Midbrain (tissue), 1 donor: ENCODE measurements at regions not wholly inside any gene's neighbourhood (a gene's known extent, or its start where the extent isn't known, plus 50 kb on each side); places are given as distances from the start of the nearest gene placed in this dataset.

Experiments used
- DNase-seq: peaks from one replicate; lab custom pipeline; 2025; lab: John Stamatoyannopoulos, UW

- no peak for DNase-seq
These were observed 184.2 kb downstream of the DHX35 start for GRCh38 chr20:39146394-39146793.

- no peak for DNase-seq
These were observed 183.8 kb downstream of the DHX35 start for GRCh38 chr20:39145921-39146320.

GRCh38 chr20:39144757-39145156, 182.6 kb downstream of the DHX35 start:
- DNase-seq = no peak

GRCh38 chr20:39142407-39143096, 180.4 kb downstream of the DHX35 start:
- no peak for DNase-seq

DNA sequence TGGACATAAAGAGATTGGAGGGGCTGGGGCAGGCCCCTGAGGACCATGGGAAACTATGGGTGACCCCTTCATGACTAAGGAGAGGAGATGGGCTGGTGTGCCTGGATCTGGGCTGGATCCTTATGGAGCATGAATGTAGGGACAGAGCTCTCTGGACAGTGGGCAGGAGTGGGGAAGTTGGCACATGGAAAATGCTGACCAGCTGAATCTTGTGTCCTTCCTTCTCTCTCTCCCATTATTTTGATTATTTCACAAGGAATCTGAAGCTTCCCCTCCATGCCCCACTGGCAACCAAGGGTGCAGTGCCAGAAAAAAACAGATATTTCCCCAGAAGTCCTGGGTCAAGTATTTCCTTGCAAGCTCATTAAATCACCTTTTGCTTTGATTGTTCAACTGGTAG, 175.2 kb downstream of the DHX35 start:
- no peak for DNase-seq

DNA sequence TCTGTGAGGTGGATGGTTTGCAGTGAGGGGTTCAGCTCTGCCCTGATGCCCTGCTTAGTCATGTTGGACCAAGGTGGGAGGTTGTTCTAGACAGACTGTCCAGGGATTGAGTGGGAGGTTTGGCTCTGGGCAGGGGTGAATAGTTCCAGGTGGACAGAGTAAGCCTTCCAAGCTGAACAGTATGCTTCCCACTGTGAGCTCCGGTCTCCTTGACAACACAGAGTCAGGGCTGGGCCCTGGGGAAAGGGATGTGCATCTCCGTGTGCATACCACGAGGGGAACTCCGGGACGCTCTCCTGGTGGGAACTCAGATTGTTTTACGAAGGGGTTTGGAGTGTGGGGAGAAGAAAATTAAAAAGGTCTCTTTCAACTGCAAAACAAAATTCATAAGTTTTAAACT, 174.7 kb downstream of the DHX35 start:
- DNase-seq = no peak

DNA sequence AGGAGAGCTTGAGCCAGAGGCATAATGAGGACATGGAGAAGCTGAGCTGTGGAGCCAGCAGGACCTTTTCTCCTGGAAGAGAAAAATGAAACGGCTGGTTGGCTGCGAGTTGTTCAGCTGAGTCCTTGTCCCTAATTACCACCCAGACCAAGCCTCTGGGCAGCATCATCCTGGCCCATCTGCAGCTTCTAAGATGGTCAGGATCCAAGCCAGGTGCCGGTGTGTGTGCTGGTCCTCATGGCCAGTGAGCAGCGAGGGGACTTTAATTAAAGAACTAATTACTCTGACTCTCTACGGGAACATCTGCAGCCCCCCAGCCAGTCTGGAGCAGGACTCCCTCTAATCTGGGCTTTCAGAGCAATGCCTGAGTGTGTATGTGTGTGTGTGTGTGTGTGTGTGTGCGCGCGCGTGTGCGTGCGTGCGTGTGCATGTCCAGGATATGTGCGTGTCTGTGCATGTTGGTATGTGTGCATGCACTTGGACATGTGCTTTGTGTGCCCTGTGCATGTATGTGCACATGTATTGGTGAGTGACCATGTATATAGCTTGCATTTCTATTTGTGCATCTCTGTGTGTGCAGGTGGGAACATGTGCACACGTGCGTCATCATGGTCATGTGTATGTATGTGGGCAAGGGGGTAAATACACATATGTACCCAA, 173.9 kb downstream of the DHX35 start:
- no peak for DNase-seq

DNA sequence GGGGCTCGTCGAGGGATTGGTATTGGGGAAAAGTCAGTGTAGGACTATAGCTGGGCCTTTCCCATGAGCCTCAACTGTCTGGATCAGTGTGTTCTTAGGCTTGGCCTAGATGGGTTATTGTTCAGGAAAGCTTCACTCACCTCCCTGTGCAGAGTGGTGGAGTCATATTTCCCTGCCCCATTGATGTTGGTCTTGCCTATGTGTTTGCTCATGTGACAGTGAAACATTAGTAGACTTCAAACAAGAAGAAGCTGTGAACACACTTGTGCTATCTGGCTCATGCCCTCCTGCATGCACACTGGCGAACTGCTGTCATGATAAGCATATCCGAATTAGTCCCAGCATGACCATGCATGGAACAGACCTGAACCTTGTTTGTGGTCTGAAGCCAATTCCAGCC, 171.1 kb downstream of the DHX35 start:
- no peak for DNase-seq

GRCh38 chr20:39132511-39132910, 170.4 kb downstream of the DHX35 start:
- DNase-seq = no peak

DNA sequence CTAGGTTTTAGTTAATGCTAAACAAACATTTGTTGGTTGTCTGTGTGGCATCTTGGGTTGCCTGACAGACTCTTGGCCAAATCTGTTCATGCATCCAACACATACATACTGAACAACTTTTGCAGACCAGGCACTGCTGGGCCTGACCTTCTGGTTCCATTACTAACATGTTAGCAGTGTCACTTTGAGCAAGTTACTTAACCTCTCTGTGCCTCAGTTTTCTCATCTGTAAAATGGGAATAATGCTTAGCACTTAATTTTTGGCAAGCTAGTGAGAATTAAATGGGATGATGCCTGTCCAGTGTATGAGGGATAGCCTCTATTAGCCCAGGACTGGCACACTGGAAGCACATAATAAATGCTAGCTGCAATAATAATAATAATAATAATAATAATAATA, 169.9 kb downstream of the DHX35 start:
- DNase-seq = no peak

DNA sequence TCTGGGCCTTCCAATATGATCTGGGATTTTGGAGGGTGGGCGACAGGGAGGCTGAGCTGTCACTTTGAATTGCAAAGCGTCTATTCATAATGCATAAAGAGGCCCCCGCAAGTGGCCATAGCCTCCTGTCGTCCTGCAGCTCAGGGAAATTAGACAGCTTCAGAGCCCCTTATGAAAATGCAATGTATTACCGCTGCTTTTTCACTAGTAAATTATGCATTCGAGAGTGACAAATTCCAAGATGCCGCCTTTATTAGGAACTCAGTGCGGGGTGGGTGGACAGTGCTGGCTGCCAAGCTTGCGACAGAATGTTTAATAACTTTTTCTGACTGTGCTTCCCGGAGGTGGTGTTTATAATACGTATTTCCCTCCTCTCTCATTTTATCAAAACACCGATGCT, 168.5 kb downstream of the DHX35 start:
- DNase-seq = no peak

DNA sequence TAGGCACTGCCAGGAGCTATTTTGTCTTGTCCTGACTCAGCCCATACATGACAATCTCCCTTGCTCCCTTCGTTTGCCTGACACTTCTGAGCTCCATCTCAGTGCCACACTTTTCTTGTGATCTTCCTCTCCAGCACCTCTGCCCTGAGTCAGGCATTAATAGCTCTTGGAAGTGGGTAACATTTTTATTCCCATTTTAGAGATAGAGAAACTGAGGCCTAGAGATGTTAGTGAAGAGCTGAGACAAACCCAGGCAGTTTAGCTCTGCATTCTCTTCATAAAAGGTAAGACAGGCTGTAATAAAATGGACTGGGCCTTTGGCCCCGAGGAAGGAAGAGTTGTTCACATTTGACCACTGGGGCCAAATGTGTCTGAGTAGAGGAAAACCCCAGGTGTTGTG, 167.4 kb downstream of the DHX35 start:
- no peak for DNase-seq

DNA sequence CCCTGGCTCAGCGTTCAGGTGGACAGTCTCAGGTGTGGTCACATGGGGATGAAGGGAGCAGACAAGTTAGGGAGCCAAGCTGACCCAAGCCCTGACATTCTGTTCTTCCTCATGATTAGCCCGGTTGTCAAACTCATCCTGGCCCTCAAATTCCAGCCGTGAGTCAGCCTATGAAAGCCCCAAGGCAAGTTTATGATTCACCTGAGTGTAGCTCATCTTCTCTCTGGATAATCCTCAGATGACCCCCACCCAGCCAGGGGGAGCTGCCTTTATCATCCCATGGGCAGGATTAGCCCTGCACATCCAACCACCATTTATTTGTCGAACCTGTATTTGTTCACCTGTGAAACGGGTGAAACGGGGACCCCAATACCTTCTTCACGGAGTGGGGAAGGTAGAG, 161.9 kb downstream of the DHX35 start:
- no peak for DNase-seq

DNA sequence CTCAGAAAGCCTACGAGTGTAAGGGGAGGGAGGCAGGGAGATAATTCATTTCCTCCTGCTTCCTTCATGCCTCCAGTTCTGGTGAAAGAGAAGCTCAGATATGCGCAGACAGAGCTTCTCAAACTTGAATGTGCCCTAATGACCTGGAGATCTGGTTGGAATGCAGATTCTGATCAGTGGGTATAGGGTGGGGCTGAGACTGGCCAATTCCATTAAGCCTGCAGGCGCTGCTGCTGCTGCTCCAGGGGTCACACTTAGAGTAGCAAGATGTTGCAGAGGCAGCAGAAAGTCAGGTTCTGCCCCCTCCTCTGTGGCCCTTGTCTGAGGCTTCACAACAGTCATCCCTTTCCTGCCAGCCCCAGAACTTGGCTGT, 161.0 kb downstream of the DHX35 start:
- DNase-seq = no peak

GRCh38 chr20:39117491-39117890, 155.3 kb downstream of the DHX35 start:
- DNase-seq = no peak

GRCh38 chr20:39116020-39116419, 153.9 kb downstream of the DHX35 start:
- DNase-seq = no peak

- peak; percentile 15 for DNase-seq
These were observed 150.1 kb downstream of the DHX35 start for GRCh38 chr20:39112178-39112743.

DNA sequence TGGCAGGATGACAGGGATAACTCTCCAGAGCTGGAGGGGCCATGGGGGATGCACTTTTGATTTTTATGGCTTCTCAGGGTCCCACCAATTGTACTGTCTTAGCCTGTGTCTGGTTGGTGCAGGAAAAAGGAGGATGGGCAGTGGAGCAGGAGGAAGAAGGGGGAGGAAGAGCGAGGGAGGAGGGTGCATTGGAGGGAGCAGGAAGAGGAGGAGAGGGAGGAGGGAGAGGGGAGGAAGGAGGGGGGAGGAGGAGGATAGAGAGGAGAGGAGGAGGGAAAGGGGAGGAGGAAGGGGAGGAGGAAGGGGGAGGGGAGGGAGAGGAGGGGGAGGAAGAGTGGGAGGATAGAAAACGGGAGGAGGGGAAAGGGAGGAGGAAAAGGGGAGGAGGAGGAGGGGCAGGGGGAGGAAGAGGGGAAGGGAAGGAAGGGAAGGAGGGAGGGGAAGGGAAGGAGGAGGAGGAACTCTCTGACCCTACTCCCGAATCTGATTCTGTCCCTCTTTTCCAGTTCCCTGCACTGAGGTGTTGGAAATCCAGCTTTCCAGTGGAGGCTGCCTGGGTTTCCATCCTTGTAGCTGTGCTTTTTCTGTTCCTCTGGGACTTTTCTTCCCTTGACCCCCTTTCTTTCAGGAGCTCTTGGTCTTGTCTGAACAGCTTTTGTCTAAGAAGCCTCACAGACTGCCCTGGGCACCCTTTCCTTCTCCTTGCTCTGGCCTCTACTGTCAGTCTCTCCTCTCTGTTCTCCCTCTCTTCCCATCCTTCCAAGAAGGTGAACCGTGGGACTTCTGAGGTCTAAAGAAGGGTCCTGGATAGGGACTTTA, 149.4 kb downstream of the DHX35 start:
- DNase-seq = no peak

DNA sequence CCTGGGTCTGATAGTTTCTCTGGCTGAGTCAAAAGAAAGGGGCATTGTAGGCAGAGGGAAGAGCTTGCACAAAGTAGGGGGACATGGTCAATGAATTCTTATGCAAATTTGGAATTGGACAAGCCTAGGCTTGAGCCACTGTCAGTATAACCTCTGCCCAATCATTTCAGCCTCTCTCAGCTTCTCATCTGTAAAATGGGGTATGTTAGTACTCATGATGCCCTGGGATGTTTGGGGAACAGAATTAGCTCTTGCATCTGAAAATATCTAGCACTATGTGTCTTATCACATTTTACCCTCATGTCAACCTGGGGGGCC, 148.6 kb downstream of the DHX35 start:
- DNase-seq = no peak

- no peak for DNase-seq
These were observed 148.0 kb downstream of the DHX35 start for GRCh38 chr20:39109933-39110818.

DNA sequence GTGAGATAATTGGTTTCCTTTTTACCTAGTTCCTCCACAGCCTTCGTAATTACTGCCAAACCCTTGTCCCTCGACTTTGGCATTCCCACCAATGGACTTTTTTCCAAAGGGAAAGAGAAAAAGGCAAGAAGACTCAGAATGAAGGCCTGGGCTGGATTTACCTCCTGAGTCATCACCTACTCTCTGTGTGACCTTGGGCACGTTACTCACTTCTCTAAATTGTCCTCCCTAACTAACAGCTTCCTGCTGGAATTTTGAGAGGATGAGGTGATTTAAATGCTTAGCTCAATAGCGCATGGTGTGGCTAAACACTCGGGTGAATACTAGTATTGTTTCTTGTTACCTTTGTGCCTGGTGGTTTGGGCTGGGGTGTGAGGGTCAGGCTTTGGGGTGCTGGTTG, 146.6 kb downstream of the DHX35 start:
- no peak for DNase-seq

GRCh38 chr20:39107741-39108140, 145.6 kb downstream of the DHX35 start:
- DNase-seq = no peak
